ENCODE measurements at regions not wholly inside any gene's neighbourhood (a gene's known extent, or its start where the extent isn't known, plus 50 kb on each side); places are given as distances from the start of the nearest gene placed in this dataset.

DNA sequence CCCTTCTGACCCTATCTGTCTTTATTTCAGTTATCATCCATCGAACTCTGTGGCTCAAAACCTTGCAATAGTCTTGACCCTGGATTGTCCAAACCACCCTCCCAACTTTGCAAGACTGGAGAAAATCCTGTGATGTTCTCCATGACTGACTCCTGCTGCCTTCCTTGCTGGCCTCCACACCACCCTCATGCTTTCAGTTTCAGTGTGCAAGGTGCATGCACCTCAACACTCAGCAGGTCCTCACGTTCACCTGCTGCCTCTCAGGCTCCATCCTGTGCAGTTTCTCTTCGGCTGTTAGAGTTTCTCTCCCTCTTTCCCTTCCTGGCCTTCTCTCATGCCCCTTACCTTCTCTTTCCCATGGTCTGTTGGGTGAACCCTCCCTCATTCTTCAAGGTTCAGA is 59.4 kb upstream of the ASIC2 start:
- TF ChIP-seq RAD21 (IDR thresholded peaks at IDR 0.05; ENCODE audit: low read depth) (no peak), YY1 (IDR thresholded peaks at IDR 0.05; ENCODE audit: low read depth) (no peak), CEBPB (IDR thresholded peaks at IDR 0.05) (no peak), TEAD4 (IDR thresholded peaks at IDR 0.05) (no peak), EP300 (IDR thresholded peaks at IDR 0.05; ENCODE audit: borderline replicate concordance) (no peak)
- TF ChIP-seq, protein P1, sequence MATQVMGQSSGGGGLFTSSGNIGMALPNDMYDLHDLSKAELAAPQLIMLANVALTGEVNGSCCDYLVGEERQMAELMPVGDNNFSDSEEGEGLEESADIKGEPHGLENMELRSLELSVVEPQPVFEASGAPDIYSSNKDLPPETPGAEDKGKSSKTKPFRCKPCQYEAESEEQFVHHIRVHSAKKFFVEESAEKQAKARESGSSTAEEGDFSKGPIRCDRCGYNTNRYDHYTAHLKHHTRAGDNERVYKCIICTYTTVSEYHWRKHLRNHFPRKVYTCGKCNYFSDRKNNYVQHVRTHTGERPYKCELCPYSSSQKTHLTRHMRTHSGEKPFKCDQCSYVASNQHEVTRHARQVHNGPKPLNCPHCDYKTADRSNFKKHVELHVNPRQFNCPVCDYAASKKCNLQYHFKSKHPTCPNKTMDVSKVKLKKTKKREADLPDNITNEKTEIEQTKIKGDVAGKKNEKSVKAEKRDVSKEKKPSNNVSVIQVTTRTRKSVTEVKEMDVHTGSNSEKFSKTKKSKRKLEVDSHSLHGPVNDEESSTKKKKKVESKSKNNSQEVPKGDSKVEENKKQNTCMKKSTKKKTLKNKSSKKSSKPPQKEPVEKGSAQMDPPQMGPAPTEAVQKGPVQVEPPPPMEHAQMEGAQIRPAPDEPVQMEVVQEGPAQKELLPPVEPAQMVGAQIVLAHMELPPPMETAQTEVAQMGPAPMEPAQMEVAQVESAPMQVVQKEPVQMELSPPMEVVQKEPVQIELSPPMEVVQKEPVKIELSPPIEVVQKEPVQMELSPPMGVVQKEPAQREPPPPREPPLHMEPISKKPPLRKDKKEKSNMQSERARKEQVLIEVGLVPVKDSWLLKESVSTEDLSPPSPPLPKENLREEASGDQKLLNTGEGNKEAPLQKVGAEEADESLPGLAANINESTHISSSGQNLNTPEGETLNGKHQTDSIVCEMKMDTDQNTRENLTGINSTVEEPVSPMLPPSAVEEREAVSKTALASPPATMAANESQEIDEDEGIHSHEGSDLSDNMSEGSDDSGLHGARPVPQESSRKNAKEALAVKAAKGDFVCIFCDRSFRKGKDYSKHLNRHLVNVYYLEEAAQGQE (IDR thresholded peaks at IDR 0.05; ENCODE audit: low read depth): no peak
- TF ChIP-seq, protein P2, sequence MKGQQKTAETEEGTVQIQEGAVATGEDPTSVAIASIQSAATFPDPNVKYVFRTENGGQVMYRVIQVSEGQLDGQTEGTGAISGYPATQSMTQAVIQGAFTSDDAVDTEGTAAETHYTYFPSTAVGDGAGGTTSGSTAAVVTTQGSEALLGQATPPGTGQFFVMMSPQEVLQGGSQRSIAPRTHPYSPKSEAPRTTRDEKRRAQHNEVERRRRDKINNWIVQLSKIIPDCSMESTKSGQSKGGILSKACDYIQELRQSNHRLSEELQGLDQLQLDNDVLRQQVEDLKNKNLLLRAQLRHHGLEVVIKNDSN (IDR thresholded peaks at IDR 0.05): no peak

Measured in Ishikawa (cell line).